SJSA1 (cell line): ENCODE measurements at regions not wholly inside any gene's neighbourhood (a gene's known extent, or its start where the extent isn't known, plus 50 kb on each side); places are given as distances from the start of the nearest gene placed in this dataset.
"Not testable (repeated sequence)": the region's sequence is repeated elsewhere in the genome, so short reads cannot be mapped to it uniquely, and the experiment has no call there.

ENCODE experiments used
- DNase-seq, 2 experiments: peaks; one replicate each; pipeline ENCODE4 v3.0.0-alpha.2; 2015 to 2020; ENCODE audit warnings: low spot score in 2 of 2, low read depth in 1 of 2
- H3K27ac ChIP-seq: fragments of 250-450 bp; sonication (Bioruptor Pico); 2 replicates; pipeline ENCODE4 v1.5.1; 2020; ENCODE audit warnings: mild to moderate bottlenecking, moderate library complexity
- H3K27me3 ChIP-seq: fragments of 250-450 bp; sonication (Bioruptor Pico); replicated peaks from 2 replicates; pipeline ENCODE4 v1.5.1; 2020; ENCODE audit warnings: mild to moderate bottlenecking, moderate library complexity
- H3K36me3 ChIP-seq: fragments of 250-450 bp; sonication (Bioruptor Pico); 2 replicates; pipeline ENCODE4 v1.5.1; 2020; ENCODE audit warnings: mild to moderate bottlenecking
- H3K4me1 ChIP-seq: fragments of 250-450 bp; sonication (Bioruptor Pico); replicated peaks from 2 replicates; pipeline ENCODE4 v1.6.1; 2021; ENCODE audit warnings: mild to moderate bottlenecking
- H3K4me3 ChIP-seq: fragments of 250-450 bp; sonication (Bioruptor Pico); 2 replicates; pipeline ENCODE4 v1.5.1; 2020; ENCODE audit warnings: mild to moderate bottlenecking
- H3K9me3 ChIP-seq: fragments of 250-450 bp; sonication (Bioruptor Pico); replicated peaks from 2 replicates; pipeline ENCODE4 v1.5.1; 2020; ENCODE audit warnings: mild to moderate bottlenecking

GRCh38 chr7:47185170-47185569 lies 396.7 kb downstream of the TNS3 start:
- DNase-seq = no peak
- no peaks in the 10 kb centered on the region for H3K36me3 ChIP-seq
- H3K4me1 ChIP-seq = no peaks in the 10 kb centered on the region
- H3K27ac ChIP-seq = no peak overlapping the region
- H3K4me3 ChIP-seq = no peak overlapping the region
- no peaks in the 10 kb centered on the region for H3K27me3 ChIP-seq
- H3K9me3 ChIP-seq = no peaks in the 10 kb centered on the region

- Histone ChIP-seq H3K4me3 (no peak overlapping the region), H3K9me3 (no peaks in the 10 kb centered on the region), H3K36me3 (no peaks in the 10 kb centered on the region), H3K27me3 (no peaks in the 10 kb centered on the region), H3K27ac (no peak overlapping the region), H3K4me1 (no peaks in the 10 kb centered on the region)
- no peak for DNase-seq
Observed at GRCh38 chr7:47183862-47184590, 397.9 kb downstream of the TNS3 start.

- Histone ChIP-seq H3K36me3 (no peaks in the 10 kb centered on the region), H3K4me1 (no peaks in the 10 kb centered on the region), H3K27ac (no peak overlapping the region), H3K27me3 (no peaks in the 10 kb centered on the region), H3K9me3 (no peaks in the 10 kb centered on the region), H3K4me3 (no peak overlapping the region)
- no peak for DNase-seq
Observed at GRCh38 chr7:47181746-47182361, 400.1 kb downstream of the TNS3 start.

- no peaks in the 10 kb centered on the region for H3K4me1 ChIP-seq
- no peak overlapping the region for H3K27ac ChIP-seq
- no peak overlapping the region for H3K4me3 ChIP-seq
- no peak for DNase-seq
- H3K9me3 ChIP-seq = no peaks in the 10 kb centered on the region
- H3K27me3 ChIP-seq = no peaks in the 10 kb centered on the region
- H3K36me3 ChIP-seq = no peaks in the 10 kb centered on the region
Observed at GRCh38 chr7:47180516-47180826, 401.4 kb downstream of the TNS3 start.

- Histone ChIP-seq H3K27ac (no peak overlapping the region), H3K27me3 (no peaks in the 10 kb centered on the region), H3K36me3 (no peaks in the 10 kb centered on the region), H3K4me1 (no peaks in the 10 kb centered on the region), H3K4me3 (no peak overlapping the region), H3K9me3 (no peaks in the 10 kb centered on the region)
- peak; percentile 53 to 56 for DNase-seq
Observed at GRCh38 chr7:47179812-47180515, 401.9 kb downstream of the TNS3 start.

GRCh38 chr7:47172602-47173539 lies 409.0 kb downstream of the TNS3 start:
- H3K27me3 ChIP-seq, H3K27ac ChIP-seq, H3K36me3 ChIP-seq, DNase-seq, H3K4me1 ChIP-seq, H3K4me3 ChIP-seq, H3K9me3 ChIP-seq: not testable (repeated sequence)

- H3K27ac ChIP-seq = no peak overlapping the region
- no peaks in the 10 kb centered on the region for H3K9me3 ChIP-seq
- H3K4me3 ChIP-seq = no peak overlapping the region
- H3K36me3 ChIP-seq = no peaks in the 10 kb centered on the region
- no peak for DNase-seq
- 0 out of 2 replicates have a peak, but pooled peaks cover 5% of the 10 kb centered on the region for H3K27me3 ChIP-seq
- H3K4me1 ChIP-seq = no peaks in the 10 kb centered on the region
Observed at GRCh38 chr7:47170516-47170915, 411.4 kb downstream of the TNS3 start.

- no peaks in the 10 kb centered on the region for H3K9me3 ChIP-seq
- DNase-seq = no peak
- H3K4me1 ChIP-seq = peaks cover 10% of the 10 kb centered on the region
- no peaks in the 10 kb centered on the region; the same call in 1 of the 2 replicates for H3K27me3 ChIP-seq
- H3K27ac ChIP-seq = no peak overlapping the region
- no peaks in the 10 kb centered on the region for H3K36me3 ChIP-seq
- H3K4me3 ChIP-seq = no peak overlapping the region
Observed at GRCh38 chr7:47154791-47155190, 427.1 kb downstream of the TNS3 start.

GRCh38 chr7:47153576-47153975 lies 428.3 kb downstream of the TNS3 start:
- Histone ChIP-seq H3K4me1 (peaks cover 15% of the 10 kb centered on the region), H3K9me3 (no peaks in the 10 kb centered on the region), H3K4me3 (no peak overlapping the region), H3K27ac (peak overlapping the region; percentile 39; the same call in 1 of the 2 replicates), H3K36me3 (no peaks in the 10 kb centered on the region), H3K27me3 (no peaks in the 10 kb centered on the region; the same call in 1 of the 2 replicates)
- DNase-seq = no peak

- Histone ChIP-seq H3K36me3 (no peaks in the 10 kb centered on the region), H3K4me1 (peaks cover 20% of the 10 kb centered on the region), H3K4me3 (no peak overlapping the region), H3K27me3 (no peaks in the 10 kb centered on the region; the same call in 1 of the 2 replicates), H3K9me3 (no peaks in the 10 kb centered on the region), H3K27ac (peak overlapping the region; percentile 39; the same call in 1 of the 2 replicates)
- DNase-seq = peak; percentile 49 to 66
Observed at GRCh38 chr7:47153058-47153457, 428.9 kb downstream of the TNS3 start.

GRCh38 chr7:47152307-47152706 lies 429.6 kb downstream of the TNS3 start:
- no peaks in the 10 kb centered on the region for H3K36me3 ChIP-seq
- no peak for DNase-seq
- H3K9me3 ChIP-seq = no peaks in the 10 kb centered on the region
- H3K4me1 ChIP-seq = peaks cover 21% of the 10 kb centered on the region
- no peaks in the 10 kb centered on the region; the same call in 1 of the 2 replicates for H3K27me3 ChIP-seq
- no peak overlapping the region for H3K4me3 ChIP-seq
- no peak overlapping the region for H3K27ac ChIP-seq

- Histone ChIP-seq H3K27ac (no peak overlapping the region), H3K36me3 (no peaks in the 10 kb centered on the region), H3K4me3 (no peak overlapping the region), H3K4me1 (peaks cover 26% of the 10 kb centered on the region), H3K27me3 (no peaks in the 10 kb centered on the region), H3K9me3 (no peaks in the 10 kb centered on the region)
- no peak for DNase-seq
Observed at GRCh38 chr7:47150497-47151260, 431.2 kb downstream of the TNS3 start.

GRCh38 chr7:47149971-47150370 lies 431.9 kb downstream of the TNS3 start:
- H3K27me3 ChIP-seq = no peaks in the 10 kb centered on the region
- H3K4me1 ChIP-seq = peaks cover 33% of the 10 kb centered on the region
- no peak overlapping the region for H3K27ac ChIP-seq
- no peak overlapping the region for H3K4me3 ChIP-seq
- no peaks in the 10 kb centered on the region for H3K36me3 ChIP-seq
- no peak for DNase-seq
- no peaks in the 10 kb centered on the region for H3K9me3 ChIP-seq
